GM19239 (cell line): ENCODE measurements at regions not wholly inside any gene's neighbourhood (a gene's known extent, or its start where the extent isn't known, plus 50 kb on each side); places are given as distances from the start of the nearest gene placed in this dataset.

Experiments
- DNase-seq: peaks from one replicate; pipeline ENCODE4 v3.0.0; 2011; ENCODE audit warnings: low spot score; ENCODE audit not compliant: insufficient read length
- FAIRE-seq: peaks from 2 replicates; lab custom pipeline; 2011; peaks lifted over from hg19 to GRCh38; lab: Jason Lieb, UNC

- FAIRE-seq (no peak), DNase-seq (peak; percentile 15)
Observed at GRCh38 chr11:31870609-31871309, 59.6 kb upstream of the PAX6 start.

- no peak for DNase-seq
Observed at GRCh38 chr11:31869986-31870385, 58.9 kb upstream of the PAX6 start.

GRCh38 chr11:31865606-31866300 is 54.6 kb upstream of the PAX6 start:
- FAIRE-seq: no peak

More at GRCh38 chr11:31869986-31870385, 58.9 kb upstream of the PAX6 start:
- no peak for FAIRE-seq

GRCh38 chr11:31863170-31863832 is 52.2 kb upstream of the PAX6 start:
- FAIRE-seq (no peak), DNase-seq (no peak)

More at GRCh38 chr11:31865606-31866300, 54.6 kb upstream of the PAX6 start:
- DNase-seq: no peak

- FAIRE-seq: no peak
Observed at GRCh38 chr11:31861011-31861410, 49.9 kb upstream of the PAX6 start.

More at GRCh38 chr11:31861011-31861410, 49.9 kb upstream of the PAX6 start:
- DNase-seq: no peak
